Right atrium auricular region (tissue), 2 donors: ENCODE measurements at regions not wholly inside any gene's neighbourhood (a gene's known extent, or its start where the extent isn't known, plus 50 kb on each side); places are given as distances from the start of the nearest gene placed in this dataset.

Experiments used
- DNase-seq: peaks from one replicate; pipeline ENCODE4 v3.0.0-alpha.2; 2019; ENCODE audit warnings: low spot score
- H3K27ac ChIP-seq, 2 donors: fragments of 200-600 bp; sonication (generic); 1 replicate in 1 of 2; 2 replicates in 1 of 2; pipeline ENCODE4 v1.5.1; 2016 to 2019
- H3K27me3 ChIP-seq, 2 donors: fragments of 200-600 bp; sonication (generic); one replicate each; pipeline versions ENCODE4 v1.5.1 to v1.6.0; 2017 to 2019
- H3K36me3 ChIP-seq: fragments of 200-600 bp; sonication (generic); one replicate; pipeline ENCODE4 v1.5.1; 2016
- H3K4me1 ChIP-seq, 2 donors: fragments of 200-600 bp; sonication (generic); one replicate each; pipeline versions ENCODE4 v1.5.1 to v1.6.0; 2017 to 2019
- H3K4me3 ChIP-seq, 2 donors: fragments of 200-600 bp; sonication (generic); 1 replicate in 1 of 2; 2 replicates in 1 of 2; pipeline ENCODE4 v1.5.1; 2017 to 2019; ENCODE audit warnings: mild to moderate bottlenecking in 1 of 2, moderate library complexity in 1 of 2
- H3K9me3 ChIP-seq, 2 donors: fragments of 200-600 bp; sonication (generic); one replicate each; pipeline ENCODE4 v1.5.1; 2019
- TF ChIP-seq, protein P1 (sequence below), 2 donors: fragments of 200-600 bp; sonication (generic); IDR thresholded peaks; one replicate each; pipeline ENCODE4 v1.5.1; 2019; ENCODE audit warnings: antibody characterized with exemption in 2 of 2

DNA sequence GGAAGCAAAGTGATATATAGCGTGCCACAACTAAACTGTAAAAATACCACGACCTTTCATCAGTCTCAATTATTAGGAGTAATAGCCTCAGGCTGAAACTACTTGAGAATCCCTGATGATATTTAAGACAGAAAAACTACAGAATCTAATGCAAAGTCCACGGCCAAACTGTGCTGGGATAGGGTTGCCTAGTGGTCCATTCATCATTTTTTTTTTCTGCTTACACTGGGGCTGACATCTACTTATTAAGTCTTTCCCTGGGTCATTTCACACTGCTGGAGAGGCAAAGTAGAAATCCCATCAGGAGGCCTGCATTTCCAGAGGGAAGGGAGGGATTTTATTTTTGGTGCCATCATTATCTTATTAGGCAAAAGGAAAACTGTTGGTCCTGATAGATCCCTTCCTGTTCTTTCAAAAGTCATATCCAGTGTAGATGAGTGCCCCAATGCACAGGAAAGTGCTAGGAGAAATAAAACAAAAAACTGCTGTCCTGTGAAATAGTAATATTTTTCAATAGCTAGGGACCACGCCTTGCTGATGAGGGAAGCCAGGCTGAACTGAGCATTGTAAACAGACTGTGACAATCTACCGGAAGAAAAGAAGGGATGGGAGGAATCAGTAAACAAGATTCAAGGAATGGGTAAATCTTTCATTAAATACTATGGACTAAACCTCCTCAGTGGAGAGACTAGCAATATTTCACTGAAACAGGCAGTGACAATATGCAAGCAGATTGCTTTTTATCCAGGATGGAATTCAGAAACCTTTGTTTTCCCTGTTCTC, 644.3 kb downstream of the IRS1 start:
- no peaks in the 10 kb centered on the region for H3K27me3 ChIP-seq
- no peaks in the 10 kb centered on the region for H3K36me3 ChIP-seq
- H3K4me1 ChIP-seq, result no peaks in the 10 kb centered on the region
- TF ChIP-seq, protein P1, sequence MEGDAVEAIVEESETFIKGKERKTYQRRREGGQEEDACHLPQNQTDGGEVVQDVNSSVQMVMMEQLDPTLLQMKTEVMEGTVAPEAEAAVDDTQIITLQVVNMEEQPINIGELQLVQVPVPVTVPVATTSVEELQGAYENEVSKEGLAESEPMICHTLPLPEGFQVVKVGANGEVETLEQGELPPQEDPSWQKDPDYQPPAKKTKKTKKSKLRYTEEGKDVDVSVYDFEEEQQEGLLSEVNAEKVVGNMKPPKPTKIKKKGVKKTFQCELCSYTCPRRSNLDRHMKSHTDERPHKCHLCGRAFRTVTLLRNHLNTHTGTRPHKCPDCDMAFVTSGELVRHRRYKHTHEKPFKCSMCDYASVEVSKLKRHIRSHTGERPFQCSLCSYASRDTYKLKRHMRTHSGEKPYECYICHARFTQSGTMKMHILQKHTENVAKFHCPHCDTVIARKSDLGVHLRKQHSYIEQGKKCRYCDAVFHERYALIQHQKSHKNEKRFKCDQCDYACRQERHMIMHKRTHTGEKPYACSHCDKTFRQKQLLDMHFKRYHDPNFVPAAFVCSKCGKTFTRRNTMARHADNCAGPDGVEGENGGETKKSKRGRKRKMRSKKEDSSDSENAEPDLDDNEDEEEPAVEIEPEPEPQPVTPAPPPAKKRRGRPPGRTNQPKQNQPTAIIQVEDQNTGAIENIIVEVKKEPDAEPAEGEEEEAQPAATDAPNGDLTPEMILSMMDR (IDR thresholded peaks at IDR 0.05), result no peak
- H3K27ac ChIP-seq, result no peak overlapping the region
- H3K4me3 ChIP-seq, result no peak overlapping the region
- H3K9me3 ChIP-seq, result no peaks in the 10 kb centered on the region
- DNase-seq, result no peak

DNA sequence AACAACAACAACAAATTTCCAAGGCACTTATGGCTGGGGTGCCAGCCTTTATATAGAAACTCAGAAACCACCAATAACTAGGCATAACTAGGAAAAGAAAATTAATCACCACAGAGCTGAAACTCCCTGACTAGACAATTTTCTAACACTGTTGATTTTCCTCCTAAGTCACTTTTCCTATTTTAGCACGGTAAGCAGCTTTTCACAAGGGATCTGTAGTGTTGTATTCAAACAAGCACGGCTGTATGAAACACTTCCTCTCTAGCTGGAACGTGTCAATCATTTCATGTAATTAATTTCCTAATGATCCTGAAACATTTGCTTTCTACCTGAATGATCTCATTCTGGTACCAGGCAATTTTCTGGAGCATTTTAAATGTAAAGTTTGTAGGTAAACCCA, 645.0 kb downstream of the IRS1 start:
- no peak overlapping the region for H3K27ac ChIP-seq
- no peaks in the 10 kb centered on the region for H3K36me3 ChIP-seq
- no peak overlapping the region for H3K4me3 ChIP-seq
- H3K27me3 ChIP-seq, result no peaks in the 10 kb centered on the region
- DNase-seq, result no peak
- TF ChIP-seq, protein P1 (IDR thresholded peaks at IDR 0.05), result no peak
- H3K4me1 ChIP-seq, result no peaks in the 10 kb centered on the region
- no peaks in the 10 kb centered on the region for H3K9me3 ChIP-seq

DNA sequence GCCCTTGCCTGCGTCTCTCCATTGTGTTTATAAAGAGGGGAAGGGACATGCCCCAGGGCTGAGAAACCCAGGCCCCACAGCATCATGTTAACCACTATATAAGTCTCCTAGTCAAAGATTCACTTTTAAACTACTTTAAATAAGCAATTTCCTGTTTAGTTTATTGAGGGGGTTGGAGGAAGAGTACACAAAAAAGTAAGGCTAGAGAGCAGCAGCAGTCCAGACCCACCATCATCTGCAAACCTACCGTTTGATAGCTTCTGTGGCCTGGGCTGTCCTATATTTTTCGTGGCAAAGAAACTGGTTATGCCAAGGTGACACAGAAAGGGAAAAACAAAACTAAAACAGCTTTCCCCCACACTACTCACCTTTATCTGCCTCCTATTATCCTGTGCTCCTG, 646.1 kb downstream of the IRS1 start:
- Histone ChIP-seq H3K36me3 (no peaks in the 10 kb centered on the region), H3K9me3 (no peaks in the 10 kb centered on the region), H3K27me3 (no peaks in the 10 kb centered on the region), H3K27ac (no peak overlapping the region), H3K4me3 (no peak overlapping the region), H3K4me1 (no peaks in the 10 kb centered on the region)
- TF ChIP-seq, protein P1 (IDR thresholded peaks at IDR 0.05), result no peak
- no peak for DNase-seq

DNA sequence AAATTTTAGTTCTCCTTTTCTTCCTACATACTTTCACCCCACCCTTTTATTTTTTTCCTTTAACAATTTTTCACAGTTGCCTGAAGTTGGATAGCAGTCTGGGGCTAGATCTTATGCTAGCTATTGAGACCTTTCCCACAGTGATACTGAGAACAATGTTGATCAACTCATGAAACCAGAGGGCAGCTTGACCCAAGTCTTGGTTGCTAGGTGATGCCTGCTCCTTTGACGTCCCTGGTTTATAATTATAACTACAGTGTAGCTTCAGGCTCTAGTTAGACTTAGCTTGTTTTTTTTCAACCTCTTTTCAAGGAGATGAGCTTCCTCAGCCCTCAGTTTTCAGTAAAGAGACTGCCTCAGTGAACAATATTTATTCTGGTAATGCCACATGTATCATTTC, 648.5 kb downstream of the IRS1 start:
- no peak for DNase-seq
- H3K9me3 ChIP-seq, result no peaks in the 10 kb centered on the region
- TF ChIP-seq, protein P1 (IDR thresholded peaks at IDR 0.05), result no peak
- no peaks in the 10 kb centered on the region for H3K27me3 ChIP-seq
- no peak overlapping the region for H3K4me3 ChIP-seq
- H3K36me3 ChIP-seq, result no peaks in the 10 kb centered on the region
- no peaks in the 10 kb centered on the region for H3K4me1 ChIP-seq
- no peak overlapping the region for H3K27ac ChIP-seq

DNA sequence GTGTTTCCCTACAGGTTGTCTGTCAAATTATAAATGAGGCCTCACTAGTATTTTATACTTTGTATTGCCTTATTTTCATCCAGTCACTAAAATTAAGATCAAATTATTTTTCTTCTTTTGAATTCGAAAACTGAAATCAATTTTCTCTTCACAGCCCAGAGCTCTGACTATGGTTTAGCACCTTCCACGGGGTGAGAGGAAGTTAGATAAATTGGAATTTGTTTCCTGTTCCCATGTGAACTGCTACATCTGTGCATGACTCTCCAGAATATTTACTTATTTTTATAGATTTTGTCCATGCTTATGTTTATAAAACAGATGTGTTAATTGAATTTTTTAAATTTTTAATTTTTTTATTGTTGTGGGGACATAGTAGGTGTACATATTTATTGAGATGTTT, 656.5 kb downstream of the IRS1 start:
- H3K27ac ChIP-seq, result no peak overlapping the region
- TF ChIP-seq, protein P1 (IDR thresholded peaks at IDR 0.05), result no peak
- DNase-seq, result no peak
- no peaks in the 10 kb centered on the region for H3K27me3 ChIP-seq
- no peaks in the 10 kb centered on the region for H3K36me3 ChIP-seq
- no peak overlapping the region for H3K4me3 ChIP-seq
- no peaks in the 10 kb centered on the region for H3K9me3 ChIP-seq
- no peaks in the 10 kb centered on the region for H3K4me1 ChIP-seq

DNA sequence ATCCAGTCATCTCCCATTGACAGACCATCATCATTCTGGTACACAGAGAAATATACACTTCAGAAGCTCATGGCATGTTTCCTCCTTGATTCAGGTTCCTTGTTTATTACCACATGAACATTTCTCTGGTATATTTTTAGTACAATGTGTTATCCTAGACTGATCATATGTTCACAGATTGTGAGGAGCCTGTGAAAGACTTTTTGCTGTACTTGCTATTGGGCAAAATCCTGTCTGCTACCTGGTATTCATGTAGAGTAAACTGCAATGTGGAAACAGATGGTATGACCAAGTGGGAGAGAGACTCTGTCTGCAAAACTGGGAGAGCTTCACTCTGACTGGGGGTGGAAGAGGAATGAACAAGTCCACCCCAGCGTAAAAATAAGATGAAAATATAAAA, 657.2 kb downstream of the IRS1 start:
- H3K27me3 ChIP-seq, result no peaks in the 10 kb centered on the region

More for the DNA sequence above, 657.2 kb downstream of the IRS1 start:
- TF ChIP-seq, protein P1 (IDR thresholded peaks at IDR 0.05), result no peak
- no peaks in the 10 kb centered on the region for H3K9me3 ChIP-seq
- no peak for DNase-seq
- no peak overlapping the region for H3K27ac ChIP-seq
- no peak overlapping the region for H3K4me3 ChIP-seq
- H3K4me1 ChIP-seq, result no peaks in the 10 kb centered on the region
- H3K36me3 ChIP-seq, result no peaks in the 10 kb centered on the region
